ENCODE measurements at regions not wholly inside any gene's neighbourhood (a gene's known extent, or its start where the extent isn't known, plus 50 kb on each side); places are given as distances from the start of the nearest gene placed in this dataset.

DNA sequence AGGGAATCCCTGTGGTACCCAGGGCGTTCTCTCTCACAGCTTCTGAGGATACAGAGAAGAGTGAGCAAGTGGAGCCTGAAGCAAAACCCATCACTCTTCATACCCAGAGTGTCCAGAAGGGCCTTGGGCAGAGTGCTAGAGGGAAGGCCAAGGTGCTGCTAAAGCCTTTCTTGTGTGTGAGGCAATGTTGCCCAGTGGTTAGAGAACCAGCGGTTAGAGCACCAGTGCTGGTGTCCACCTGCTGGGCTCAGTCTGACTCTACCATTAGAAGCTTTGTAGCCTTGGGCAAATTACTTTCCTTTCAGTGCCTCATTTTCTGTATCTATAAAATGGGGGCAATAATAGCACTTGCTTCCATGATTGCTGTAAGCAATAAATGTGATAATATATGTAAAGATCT is 210.5 kb upstream of the SKOR2 start:
- no peak overlapping the region for H2AFZ ChIP-seq (ENCODE audit: low read length)
- no peaks in the 10 kb centered on the region for H3K79me2 ChIP-seq (ENCODE audit: insufficient read depth, low read length)
- H3K36me3 ChIP-seq (replicated peaks in 1 of 2; ENCODE audit: control insufficient read depth in 1 of 2, insufficient read depth in 2 of 2, low read length in 2 of 2): no peaks in the 10 kb centered on the region
- no peak overlapping the region for H3K4me2 ChIP-seq (ENCODE audit: low read depth, low read length)
- in situ Hi-C loops (cut with HindIII; ENCODE audit: extremely low pct_ligation_motif_present, low pct_unique_long_range_greater_than_20kb) (no loop called here), intact Hi-C loops (cut with micrococcal nuclease; ENCODE audit: unreplicated experiment) (no loop called here)
- no peak overlapping the region for H3K9ac ChIP-seq (ENCODE audit: insufficient read depth, low read depth, low read length)
- H3K4me3 ChIP-seq (replicated peaks in 1 of 3; ENCODE audit: insufficient read depth in 1 of 3, low read depth in 2 of 3, low read length in 3 of 3): no peak overlapping the region
- DNase-seq (ENCODE audit: low spot score) (no peak), FAIRE-seq (no peak), ATAC-seq (no peak)
- TF ChIP-seq SMARCC2 (IDR thresholded peaks at IDR 0.05) (no peak), MYNN (CRISPR knock-in tag; IDR thresholded peaks at IDR 0.05; ENCODE audit: low read depth) (no peak), NFIB (CRISPR knock-in tag; IDR thresholded peaks at IDR 0.05; ENCODE audit: borderline replicate concordance) (no peak), HOXA9 (CRISPR knock-in tag; IDR thresholded peaks at IDR 0.05; ENCODE audit: borderline replicate concordance) (no peak), ZNF484 (CRISPR knock-in tag; IDR thresholded peaks at IDR 0.05; ENCODE audit: borderline replicate concordance, low read depth) (no peak)
- TF ChIP-seq, protein P1, sequence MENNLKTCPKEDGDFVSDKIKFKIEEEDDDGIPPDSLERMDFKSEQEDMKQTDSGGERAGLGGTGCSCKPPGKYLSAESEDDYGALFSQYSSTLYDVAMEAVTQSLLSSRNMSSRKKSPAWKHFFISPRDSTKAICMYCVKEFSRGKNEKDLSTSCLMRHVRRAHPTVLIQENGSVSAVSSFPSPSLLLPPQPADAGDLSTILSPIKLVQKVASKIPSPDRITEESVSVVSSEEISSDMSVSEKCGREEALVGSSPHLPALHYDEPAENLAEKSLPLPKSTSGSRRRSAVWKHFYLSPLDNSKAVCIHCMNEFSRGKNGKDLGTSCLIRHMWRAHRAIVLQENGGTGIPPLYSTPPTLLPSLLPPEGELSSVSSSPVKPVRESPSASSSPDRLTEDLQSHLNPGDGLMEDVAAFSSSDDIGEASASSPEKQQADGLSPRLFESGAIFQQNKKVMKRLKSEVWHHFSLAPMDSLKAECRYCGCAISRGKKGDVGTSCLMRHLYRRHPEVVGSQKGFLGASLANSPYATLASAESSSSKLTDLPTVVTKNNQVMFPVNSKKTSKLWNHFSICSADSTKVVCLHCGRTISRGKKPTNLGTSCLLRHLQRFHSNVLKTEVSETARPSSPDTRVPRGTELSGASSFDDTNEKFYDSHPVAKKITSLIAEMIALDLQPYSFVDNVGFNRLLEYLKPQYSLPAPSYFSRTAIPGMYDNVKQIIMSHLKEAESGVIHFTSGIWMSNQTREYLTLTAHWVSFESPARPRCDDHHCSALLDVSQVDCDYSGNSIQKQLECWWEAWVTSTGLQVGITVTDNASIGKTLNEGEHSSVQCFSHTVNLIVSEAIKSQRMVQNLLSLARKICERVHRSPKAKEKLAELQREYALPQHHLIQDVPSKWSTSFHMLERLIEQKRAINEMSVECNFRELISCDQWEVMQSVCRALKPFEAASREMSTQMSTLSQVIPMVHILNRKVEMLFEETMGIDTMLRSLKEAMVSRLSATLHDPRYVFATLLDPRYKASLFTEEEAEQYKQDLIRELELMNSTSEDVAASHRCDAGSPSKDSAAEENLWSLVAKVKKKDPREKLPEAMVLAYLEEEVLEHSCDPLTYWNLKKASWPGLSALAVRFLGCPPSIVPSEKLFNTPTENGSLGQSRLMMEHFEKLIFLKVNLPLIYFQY (CRISPR knock-in tag; IDR thresholded peaks at IDR 0.05; ENCODE audit: borderline replicate concordance): no peak
- no TSS peak for BruUV-seq (replicated peaks)
- H3K27ac ChIP-seq (ENCODE audit: extremely low read length, insufficient read depth, low read length): no peak overlapping the region
- 19% methylated on average over 2 of the region's 2 CpGs for WGBS (ENCODE audit: low lambda C conversion rate)
- peaks cover 0 to 3% of the 10 kb centered on the region in 2 experiments; a peak in 1 of 5 replicates for H3K27me3 ChIP-seq (ENCODE audit: control insufficient read depth in 1 of 2, insufficient read depth in 2 of 2, low read length in 2 of 2)
- H3K9me3 ChIP-seq (ENCODE audit: low read length): no peaks in the 10 kb centered on the region
- POLR2A ChIA-PET: no interaction called here
- no peaks in the 10 kb centered on the region for H4K20me1 ChIP-seq (ENCODE audit: insufficient read depth, low read length)
- H3K4me1 ChIP-seq (ENCODE audit: insufficient read depth, low read length): no peaks in the 10 kb centered on the region
- CTCF ChIA-PET (ENCODE audit: low intra/inter-chr PET ratio, low total read pairs): no interaction called here
